Kidney (tissue), 13 donors: ENCODE measurements at regions not wholly inside any gene's neighbourhood (a gene's known extent, or its start where the extent isn't known, plus 50 kb on each side); places are given as distances from the start of the nearest gene placed in this dataset.

Source experiments
- DNase-seq, 5 donors: peaks; one replicate each; pipeline ENCODE4 v3.0.0-alpha.2; 2013 to 2020
- FAIRE-seq: peaks from 2 replicates; lab custom pipeline; 2012; peaks lifted over from hg19 to GRCh38; lab: Jason Lieb, UNC
- H3K27ac ChIP-seq, 2 donors: one replicate each; pipeline ENCODE4 v1.7.0; 2013; ENCODE audit warnings: low read depth in 2 of 2, low read length in 2 of 2, inconsistent platforms in 1 of 2
- H3K27me3 ChIP-seq: one replicate; pipeline ENCODE4 v1.7.1; 2013; ENCODE audit warnings: low read length, inconsistent platforms; ENCODE audit not compliant: control insufficient read depth, insufficient read depth
- H3K36me3 ChIP-seq, 3 donors: one replicate each; pipeline versions ENCODE4 v1.7.0 to v1.7.1; 2013; ENCODE audit warnings: low read length in 3 of 3, control low read depth in 1 of 3, inconsistent platforms in 1 of 3; ENCODE audit not compliant: insufficient read depth in 3 of 3, control insufficient read depth in 2 of 3
- H3K4me1 ChIP-seq, 3 donors: one replicate each; pipeline versions ENCODE4 v1.7.0 to v1.7.1; 2013; ENCODE audit warnings: low read length in 3 of 3, inconsistent platforms in 1 of 3, low read depth in 1 of 3; ENCODE audit not compliant: control insufficient read depth in 2 of 3, insufficient read depth in 2 of 3
- H3K4me3 ChIP-seq, 3 donors: one replicate each; pipeline versions ENCODE4 v1.7.0 to v1.8.1; 2013; ENCODE audit warnings: low read length in 3 of 3, control low read depth in 1 of 3, inconsistent platforms in 1 of 3
- H3K9ac ChIP-seq, 3 donors: one replicate each; pipeline versions ENCODE4 v1.7.0 to v1.7.1; 2013; ENCODE audit warnings: low read length in 3 of 3, control low read depth in 1 of 3, inconsistent platforms in 1 of 3
- H3K9me3 ChIP-seq, 3 donors: one replicate each; pipeline versions ENCODE4 v1.7.0 to v1.7.1; 2013; ENCODE audit warnings: low read length in 3 of 3, control low read depth in 1 of 3, inconsistent platforms in 1 of 3; ENCODE audit not compliant: control insufficient read depth in 2 of 3, insufficient read depth in 1 of 3
- CTCF ChIP-seq: IDR thresholded peaks from 3 replicates; pipeline ENCODE4 v1.5.1; 2012; ENCODE audit warnings: mild to moderate bottlenecking, moderate library complexity, borderline replicate concordance; ENCODE audit not compliant: insufficient read depth; ENCODE audit errors: extremely low read depth
- intact Hi-C: fragments of 100-400 bp; cut with DNase I; formaldehyde crosslinking; loops from one replicate; pipeline ENCODE4 v1.11.1; 2022
- donor health status: control.
- donor health status: control.
- donor health status: control.
- donor health status: control.
- donor health status: control.
- donor health status: DM: yes; HTN: yes; CAD: no.
- donor health status: Normal renal cell carcinoma (clear cell type).

- peaks cover 0 to 4% (median 0%) of the 10 kb centered on the region in 3 donors for H3K4me1 ChIP-seq
- H3K27ac ChIP-seq: no peak overlapping the region
- no peak for TF ChIP-seq CTCF
- peaks cover 0 to 4% (median 0%) of the 10 kb centered on the region in 3 donors for H3K36me3 ChIP-seq
- H3K27me3 ChIP-seq: no peaks in the 10 kb centered on the region
- DNase-seq (peak in 2 of 5 donors; percentile 19 to 24), FAIRE-seq (no peak)
- no peak overlapping the region for H3K9ac ChIP-seq
- peaks cover 0 to 3% (median 0%) of the 10 kb centered on the region in 3 donors for H3K9me3 ChIP-seq
- intact Hi-C loops: no loop called here
- no peak overlapping the region for H3K4me3 ChIP-seq
These were observed 361.3 kb upstream of the SFSWAP start for GRCh38 chr12:131349397-131350127.

- Histone ChIP-seq H3K27me3 (no peaks in the 10 kb centered on the region), H3K9ac (no peak overlapping the region), H3K9me3 (peaks cover 0 to 3% (median 0%) of the 10 kb centered on the region in 3 donors), H3K4me1 (peaks cover 0 to 4% (median 0%) of the 10 kb centered on the region in 3 donors), H3K4me3 (no peak overlapping the region), H3K27ac (no peak overlapping the region), H3K36me3 (peaks cover 0 to 4% (median 0%) of the 10 kb centered on the region in 3 donors)
- DNase-seq: no peak
- intact Hi-C loops: no loop called here
- no peak for TF ChIP-seq CTCF
- FAIRE-seq: no peak
These were observed 360.0 kb upstream of the SFSWAP start for GRCh38 chr12:131350943-131351318.

GRCh38 chr12:131351319-131352028 is 359.4 kb upstream of the SFSWAP start:
- H3K27ac ChIP-seq: no peak overlapping the region

More at GRCh38 chr12:131351319-131352028, 359.4 kb upstream of the SFSWAP start:
- no peak for DNase-seq
- TF ChIP-seq CTCF: no peak
- Histone ChIP-seq H3K4me1 (peaks cover 0 to 4% (median 0%) of the 10 kb centered on the region in 3 donors), H3K9me3 (peaks cover 0 to 3% (median 0%) of the 10 kb centered on the region in 3 donors), H3K9ac (no peak overlapping the region), H3K4me3 (no peak overlapping the region), H3K27me3 (no peaks in the 10 kb centered on the region), H3K36me3 (peaks cover 0 to 4% (median 0%) of the 10 kb centered on the region in 3 donors)
- no peak for FAIRE-seq
- intact Hi-C loops: no loop called here
